ENCODE measurements at regions not wholly inside any gene's neighbourhood (a gene's known extent, or its start where the extent isn't known, plus 50 kb on each side); places are given as distances from the start of the nearest gene placed in this dataset.

DNA sequence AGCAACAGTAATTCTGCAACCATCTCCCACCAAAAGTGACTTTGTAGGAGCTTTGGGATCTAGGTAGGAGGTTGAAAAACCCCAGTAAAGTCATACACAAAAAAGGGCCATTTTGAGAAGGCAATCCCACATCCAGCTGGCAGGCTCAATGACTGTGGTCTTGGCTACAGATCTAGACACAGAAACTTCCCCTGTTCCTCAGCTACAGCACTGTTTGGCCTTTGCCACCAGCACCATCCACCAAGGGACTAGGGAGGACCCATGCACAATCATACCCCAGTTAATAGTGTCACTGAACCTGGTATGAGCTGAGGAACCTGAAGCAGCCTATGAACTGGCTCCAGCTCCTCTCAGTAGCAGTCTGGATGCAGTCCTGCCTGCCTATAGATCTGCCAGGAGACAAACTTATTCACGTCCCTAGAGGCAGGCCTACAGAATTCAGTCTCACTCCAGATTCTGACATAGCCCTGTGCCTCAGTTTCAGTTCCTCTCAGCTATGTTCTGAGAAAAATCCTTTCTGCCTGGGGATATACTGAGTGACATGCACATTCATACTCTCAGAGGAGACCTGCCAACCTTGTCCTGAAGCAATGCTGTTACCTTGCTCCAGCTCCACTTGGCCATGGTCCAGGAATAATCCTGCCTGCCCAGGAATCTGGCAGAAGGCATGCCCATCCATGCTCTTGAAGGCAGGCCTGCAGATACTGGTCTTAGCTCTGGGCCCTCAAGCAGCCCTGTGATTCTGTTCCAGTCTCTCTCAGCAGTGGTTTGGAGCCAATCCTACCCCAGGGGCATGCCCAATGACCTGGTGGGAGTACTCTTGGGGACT lies 2048.3 kb upstream of the PCDH20 start:
- TF ChIP-seq, protein P1, sequence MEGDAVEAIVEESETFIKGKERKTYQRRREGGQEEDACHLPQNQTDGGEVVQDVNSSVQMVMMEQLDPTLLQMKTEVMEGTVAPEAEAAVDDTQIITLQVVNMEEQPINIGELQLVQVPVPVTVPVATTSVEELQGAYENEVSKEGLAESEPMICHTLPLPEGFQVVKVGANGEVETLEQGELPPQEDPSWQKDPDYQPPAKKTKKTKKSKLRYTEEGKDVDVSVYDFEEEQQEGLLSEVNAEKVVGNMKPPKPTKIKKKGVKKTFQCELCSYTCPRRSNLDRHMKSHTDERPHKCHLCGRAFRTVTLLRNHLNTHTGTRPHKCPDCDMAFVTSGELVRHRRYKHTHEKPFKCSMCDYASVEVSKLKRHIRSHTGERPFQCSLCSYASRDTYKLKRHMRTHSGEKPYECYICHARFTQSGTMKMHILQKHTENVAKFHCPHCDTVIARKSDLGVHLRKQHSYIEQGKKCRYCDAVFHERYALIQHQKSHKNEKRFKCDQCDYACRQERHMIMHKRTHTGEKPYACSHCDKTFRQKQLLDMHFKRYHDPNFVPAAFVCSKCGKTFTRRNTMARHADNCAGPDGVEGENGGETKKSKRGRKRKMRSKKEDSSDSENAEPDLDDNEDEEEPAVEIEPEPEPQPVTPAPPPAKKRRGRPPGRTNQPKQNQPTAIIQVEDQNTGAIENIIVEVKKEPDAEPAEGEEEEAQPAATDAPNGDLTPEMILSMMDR (IDR thresholded peaks at IDR 0.05) = no peak
- no peak for TF ChIP-seq POLR2A (IDR thresholded peaks at IDR 0.05)
